ENCODE measurements at regions not wholly inside any gene's neighbourhood (a gene's known extent, or its start where the extent isn't known, plus 50 kb on each side); places are given as distances from the start of the nearest gene placed in this dataset.

- no peak for TF ChIP-seq EP300 (IDR thresholded peaks at IDR 0.05)
- TF ChIP-seq, protein P1, sequence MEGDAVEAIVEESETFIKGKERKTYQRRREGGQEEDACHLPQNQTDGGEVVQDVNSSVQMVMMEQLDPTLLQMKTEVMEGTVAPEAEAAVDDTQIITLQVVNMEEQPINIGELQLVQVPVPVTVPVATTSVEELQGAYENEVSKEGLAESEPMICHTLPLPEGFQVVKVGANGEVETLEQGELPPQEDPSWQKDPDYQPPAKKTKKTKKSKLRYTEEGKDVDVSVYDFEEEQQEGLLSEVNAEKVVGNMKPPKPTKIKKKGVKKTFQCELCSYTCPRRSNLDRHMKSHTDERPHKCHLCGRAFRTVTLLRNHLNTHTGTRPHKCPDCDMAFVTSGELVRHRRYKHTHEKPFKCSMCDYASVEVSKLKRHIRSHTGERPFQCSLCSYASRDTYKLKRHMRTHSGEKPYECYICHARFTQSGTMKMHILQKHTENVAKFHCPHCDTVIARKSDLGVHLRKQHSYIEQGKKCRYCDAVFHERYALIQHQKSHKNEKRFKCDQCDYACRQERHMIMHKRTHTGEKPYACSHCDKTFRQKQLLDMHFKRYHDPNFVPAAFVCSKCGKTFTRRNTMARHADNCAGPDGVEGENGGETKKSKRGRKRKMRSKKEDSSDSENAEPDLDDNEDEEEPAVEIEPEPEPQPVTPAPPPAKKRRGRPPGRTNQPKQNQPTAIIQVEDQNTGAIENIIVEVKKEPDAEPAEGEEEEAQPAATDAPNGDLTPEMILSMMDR (IDR thresholded peaks at IDR 0.05), result no peak
- no peak for TF ChIP-seq ZNF302 (CRISPR knock-in tag; IDR thresholded peaks at IDR 0.05)
- no peak for TF ChIP-seq ESRRA (IDR thresholded peaks at IDR 0.05; ENCODE audit: borderline replicate concordance, low read length)
- 0 out of 5 replicates have a peak, but pooled peaks of 1 of the 2 experiments have one; percentile 29 for TF ChIP-seq JUN (IDR thresholded peaks at IDR 0.05)
- no peak for TF ChIP-seq POLR2A (IDR thresholded peaks at IDR 0.05; ENCODE audit: low read length)
These were observed 50.2 kb upstream of the MAP9 start for GRCh38 chr4:155426953-155427352.

Data from A549 (cell line).